CD4-positive, alpha-beta T cell treated with Interleukin-6 at 100 ng/mL for 8 hours (primary cell): ENCODE measurements at regions not wholly inside any gene's neighbourhood (a gene's known extent, or its start where the extent isn't known, plus 50 kb on each side); places are given as distances from the start of the nearest gene placed in this dataset.
"Not testable (repeated sequence)": the region's sequence is repeated elsewhere in the genome, so short reads cannot be mapped to it uniquely, and the experiment has no call there.

Experiments used
- DNase-seq: peaks from one replicate; pipeline ENCODE4 v3.0.0-alpha.2; 2020; ENCODE audit warnings: mixed read lengths, low spot score

DNA sequence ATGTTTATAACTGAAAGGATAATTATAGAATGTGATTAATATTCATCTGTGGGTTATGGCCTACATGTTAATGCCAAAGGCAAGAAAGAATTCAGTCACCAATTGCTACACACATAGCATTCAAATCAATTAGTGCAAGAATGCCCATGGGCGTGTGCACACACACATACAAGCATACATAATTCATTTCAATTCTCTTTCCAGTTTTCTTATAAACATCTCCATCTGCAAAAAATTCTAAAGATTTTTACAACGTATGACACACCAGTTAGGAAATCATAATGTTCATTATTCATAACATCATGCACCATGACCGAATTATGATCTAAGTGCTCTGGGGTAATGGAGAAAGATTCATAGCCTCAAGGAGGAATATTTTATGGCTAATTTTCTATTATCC is 111.0 kb upstream of the ADTRP start:
- no peak for DNase-seq

DNA sequence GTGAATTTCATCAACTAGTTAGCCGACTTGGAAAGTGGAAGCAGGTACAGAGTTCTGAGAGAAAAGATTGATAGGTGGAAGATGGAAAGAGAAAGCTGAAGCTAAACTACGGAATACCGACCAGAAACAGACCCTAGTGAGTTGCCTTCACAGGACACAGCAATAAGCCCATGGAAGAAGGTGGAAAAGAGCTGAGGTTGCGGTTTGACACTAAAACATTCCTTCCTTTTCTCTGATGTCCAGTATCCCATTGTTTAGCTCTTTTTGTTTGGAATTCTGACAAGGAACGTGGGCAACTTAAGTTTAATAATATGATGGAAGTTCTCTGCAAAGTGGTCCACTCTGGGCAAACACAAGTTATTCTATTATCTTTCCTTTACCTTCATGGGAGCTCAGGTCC is 110.1 kb upstream of the ADTRP start:
- DNase-seq = no peak

DNA sequence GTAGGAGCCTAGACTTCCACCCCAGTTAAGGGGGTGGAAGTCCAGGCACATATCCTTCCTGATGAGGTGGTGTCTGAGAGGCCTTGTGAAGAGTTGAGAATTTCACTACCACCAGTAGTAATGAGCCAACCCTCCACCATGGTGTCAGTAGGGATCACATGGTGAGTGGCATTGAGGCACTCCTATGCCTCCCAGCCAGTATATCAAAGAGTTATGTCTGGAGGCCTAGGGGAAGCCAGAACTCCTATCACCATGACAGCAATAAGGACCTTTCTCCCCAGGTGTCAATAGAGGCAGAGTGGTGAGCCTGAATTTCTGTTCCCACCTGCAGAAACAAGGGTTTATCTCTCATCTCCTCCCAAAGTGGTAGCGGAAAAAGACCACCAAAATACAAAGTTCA is 106.6 kb upstream of the ADTRP start:
- no peak for DNase-seq

DNA sequence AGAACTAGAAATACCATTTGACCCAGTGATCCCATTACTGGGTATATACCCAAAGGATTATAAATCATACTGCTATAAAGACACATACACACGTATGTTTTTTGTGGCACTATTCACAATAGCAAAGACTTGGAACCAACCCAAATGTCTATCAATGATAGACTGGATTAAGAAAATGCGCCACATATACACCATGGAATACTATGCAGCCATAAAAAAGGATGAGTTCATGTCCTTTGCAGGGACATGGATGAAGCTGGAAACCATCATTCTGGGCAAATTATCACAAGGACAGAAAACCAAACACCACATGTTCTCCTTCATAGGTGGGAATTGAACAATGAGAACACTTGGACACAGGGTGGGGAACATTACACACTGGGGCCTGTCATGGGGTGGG is 104.9 kb upstream of the ADTRP start:
- not testable (repeated sequence) for DNase-seq

DNA sequence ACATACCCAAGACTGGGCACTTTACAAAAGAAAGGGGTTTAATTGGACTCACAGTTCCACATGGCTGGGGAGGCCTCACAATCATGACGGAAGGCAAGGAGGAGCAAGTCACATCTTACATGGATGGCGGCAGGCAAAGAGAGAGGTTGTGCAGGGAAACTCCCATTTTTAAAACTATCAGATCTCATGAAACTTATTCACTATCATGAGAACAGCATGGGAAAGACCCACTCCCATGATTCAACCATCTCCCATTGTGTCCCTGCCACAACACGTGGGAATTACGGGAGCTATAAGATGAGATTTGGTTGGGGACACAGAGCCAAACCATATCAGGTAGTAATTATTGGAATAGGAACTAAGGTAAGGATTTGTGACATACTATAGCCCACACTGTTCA is 101.6 kb upstream of the ADTRP start:
- DNase-seq = not testable (repeated sequence)

DNA sequence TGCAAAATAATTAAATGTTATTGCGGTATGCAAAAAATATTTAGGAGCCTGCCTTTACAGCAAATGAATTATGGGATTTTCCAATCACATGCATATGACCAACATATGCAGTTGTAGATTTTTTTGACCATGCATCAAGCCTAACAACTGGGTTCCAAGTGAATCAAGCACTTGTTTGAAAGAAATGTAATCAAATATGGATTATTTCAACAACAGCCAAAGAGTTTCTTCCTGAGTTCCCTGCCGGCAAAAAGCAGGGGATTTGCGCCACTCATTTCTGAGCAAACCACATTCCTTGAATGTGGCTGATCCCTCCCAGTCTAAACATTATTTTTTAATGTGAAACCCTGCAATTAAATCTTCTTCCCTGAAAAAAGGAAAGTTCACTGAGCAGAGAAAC is 100.1 kb upstream of the ADTRP start:
- DNase-seq = no peak

DNA sequence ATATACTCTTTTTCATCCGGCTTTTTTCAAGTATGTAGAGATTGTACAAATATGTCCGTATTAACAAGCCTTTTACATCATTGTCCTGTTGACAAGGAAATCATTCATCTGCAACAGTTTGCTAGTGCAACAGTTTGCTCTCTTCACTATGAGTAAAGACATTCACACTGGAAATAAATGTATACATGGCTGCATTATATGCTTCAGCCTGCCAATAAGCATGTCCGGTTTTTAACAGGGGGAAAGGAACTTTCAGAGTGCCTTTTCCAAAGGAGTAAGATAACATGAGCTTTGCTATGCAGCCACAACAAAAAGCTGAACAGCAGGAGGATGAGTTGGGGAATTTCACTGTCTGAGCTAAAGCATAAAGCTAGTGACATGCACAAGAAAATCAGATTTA is 99.4 kb upstream of the ADTRP start:
- no peak for DNase-seq

DNA sequence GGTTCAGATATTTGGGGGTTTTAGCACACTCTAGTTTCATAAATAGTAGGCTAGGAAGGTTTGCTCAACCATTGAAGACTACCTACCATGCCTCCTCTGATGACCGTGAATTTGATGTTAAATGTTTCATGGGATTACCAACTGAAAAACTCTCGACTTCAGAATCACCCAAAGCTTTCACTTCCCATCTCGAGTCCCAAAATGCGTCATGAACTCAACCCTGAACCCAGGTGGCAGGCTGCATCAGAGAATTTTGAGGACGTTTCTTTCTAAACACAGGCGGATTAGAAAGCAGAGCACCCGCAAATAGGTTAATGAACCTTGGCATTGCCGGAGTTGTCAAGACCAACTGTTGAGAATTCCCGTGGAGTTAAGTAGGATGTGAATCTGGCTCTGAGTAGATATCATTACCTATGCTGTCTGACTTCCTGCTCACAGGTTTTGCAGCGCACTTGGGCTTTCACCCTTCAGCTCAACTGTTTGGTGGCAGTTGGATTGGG is 98.4 kb upstream of the ADTRP start:
- DNase-seq = no peak

DNA sequence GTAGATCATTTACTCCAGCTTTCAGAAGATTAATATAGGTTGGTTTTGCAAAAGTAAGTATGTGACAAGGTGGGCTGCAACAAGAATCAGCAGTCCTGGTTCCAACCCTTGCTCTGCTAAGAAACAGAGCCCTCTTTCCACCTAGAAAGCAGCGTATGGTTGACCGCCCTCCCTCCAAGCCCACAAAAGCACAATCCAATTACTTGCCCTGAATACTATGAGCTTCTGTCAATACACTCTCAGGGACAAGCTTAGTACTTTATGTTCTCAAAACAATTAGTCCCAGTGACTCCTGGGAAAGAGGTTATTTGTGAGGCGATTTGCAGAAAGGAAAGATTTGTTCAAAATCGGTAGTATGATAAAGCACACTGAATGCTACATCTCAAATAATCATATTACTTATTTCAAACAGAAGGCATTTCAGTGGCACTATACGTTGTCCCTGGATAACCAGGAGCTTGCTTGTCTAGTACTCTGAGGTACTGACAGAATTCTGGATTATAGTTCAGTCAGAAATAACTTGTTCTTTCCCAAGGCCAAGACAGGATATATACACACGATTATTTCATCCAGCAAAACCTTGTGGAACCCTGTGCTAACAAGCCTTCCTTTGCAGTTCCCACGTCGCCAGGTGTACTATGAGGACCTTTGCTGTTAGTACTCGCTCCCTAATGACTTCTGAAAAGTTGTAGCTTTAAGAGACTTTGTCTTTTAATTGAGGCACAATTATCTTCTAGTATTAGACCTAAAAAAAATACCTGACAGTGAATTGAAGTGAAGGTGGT is 96.9 kb upstream of the ADTRP start:
- DNase-seq = no peak

DNA sequence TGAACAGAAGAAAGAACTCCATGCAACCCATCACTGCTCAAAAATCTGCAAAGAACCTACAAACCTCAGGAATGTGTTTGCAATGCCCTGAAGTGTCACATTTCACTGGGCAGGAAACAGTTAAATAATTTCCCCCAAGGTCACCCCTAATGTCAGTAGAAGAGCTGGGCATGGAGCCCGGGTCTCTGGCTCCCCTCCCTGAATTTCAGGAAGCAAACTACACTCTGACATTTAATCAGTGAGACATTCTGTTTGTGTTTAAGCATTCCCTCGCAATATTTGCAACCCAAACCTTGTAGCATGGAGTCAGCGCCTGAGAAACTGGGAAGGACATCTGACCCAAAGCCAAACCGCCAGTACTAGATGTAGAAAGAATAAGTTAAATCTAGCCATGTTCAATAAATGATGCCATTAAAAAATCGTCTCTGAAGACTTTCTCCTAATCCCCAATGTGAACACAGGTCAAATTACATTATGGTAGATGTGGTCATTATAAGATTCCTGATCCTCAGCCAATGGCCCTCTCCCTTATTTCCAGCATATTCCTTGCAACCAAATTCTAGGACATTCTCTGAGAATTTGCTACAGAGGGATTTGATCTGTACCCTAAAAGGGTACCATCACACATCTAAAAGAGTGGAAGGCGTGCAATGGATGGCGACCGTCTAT is 91.2 kb upstream of the ADTRP start:
- DNase-seq = no peak

DNA sequence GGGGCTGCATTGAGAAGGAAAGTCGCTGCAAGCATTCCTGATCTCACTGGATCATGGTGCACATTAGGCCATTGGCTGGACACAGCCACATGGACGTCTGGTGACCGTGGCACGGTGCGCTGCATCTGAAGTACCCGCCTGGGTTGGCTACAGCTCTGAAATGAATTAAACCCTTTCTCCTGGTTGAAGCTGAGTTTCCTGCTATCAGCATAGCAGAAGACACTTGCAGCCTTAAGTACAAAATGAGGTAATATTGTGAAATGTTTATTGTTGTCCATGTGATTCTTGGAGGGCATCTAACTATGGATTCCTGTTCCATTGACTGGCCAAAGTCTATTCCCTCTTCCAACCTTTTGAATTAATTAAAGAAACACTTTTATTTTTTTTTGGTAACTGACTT is 89.8 kb upstream of the ADTRP start:
- no peak for DNase-seq

DNA sequence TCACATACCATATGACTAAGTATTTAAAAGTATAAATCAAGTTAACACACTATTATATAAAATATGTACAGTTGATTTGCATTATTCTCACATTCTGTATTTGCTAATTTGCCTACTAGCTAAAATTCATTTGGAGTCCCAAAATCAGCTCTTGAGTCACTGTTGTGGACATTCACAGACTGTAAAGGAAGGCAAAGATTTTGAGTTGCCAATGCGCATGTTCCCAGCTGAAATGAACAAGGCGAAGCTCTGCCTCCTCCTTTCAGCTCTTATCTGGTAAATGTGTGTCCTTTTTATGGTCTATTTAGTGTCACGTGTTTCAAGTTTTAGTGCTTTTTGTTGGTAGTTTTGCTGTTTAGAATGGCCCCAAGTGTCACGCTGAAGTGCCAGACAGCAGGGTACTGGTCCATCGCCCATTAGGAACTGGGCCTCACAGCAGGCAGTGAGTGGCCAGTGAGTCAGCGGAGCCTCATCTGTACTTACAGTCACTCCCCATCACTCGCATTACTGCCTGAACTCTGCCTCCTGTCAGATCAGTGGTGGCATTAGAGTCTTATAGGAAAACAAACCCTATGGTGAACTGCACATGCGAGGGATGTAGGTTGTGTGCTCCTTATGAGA is 87.2 kb upstream of the ADTRP start:
- DNase-seq = no peak

DNA sequence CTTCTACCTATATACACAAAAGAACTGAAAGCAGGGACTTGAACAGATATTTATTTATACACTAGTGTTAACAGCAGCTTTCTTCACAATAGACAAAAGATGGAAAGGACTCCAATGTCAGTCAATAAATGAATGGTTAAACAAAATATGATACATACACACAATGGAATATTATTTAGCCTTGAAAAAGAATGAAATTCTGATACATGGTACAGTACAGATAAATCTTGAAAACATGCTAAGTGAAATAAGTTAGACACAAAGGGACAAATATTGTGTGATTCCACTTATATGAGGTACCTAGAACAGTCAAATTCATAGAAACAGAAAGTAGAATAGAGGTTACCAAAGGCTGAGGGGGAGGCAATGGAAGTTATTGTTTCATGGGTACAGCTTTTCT is 79.8 kb upstream of the ADTRP start:
- DNase-seq = no peak

DNA sequence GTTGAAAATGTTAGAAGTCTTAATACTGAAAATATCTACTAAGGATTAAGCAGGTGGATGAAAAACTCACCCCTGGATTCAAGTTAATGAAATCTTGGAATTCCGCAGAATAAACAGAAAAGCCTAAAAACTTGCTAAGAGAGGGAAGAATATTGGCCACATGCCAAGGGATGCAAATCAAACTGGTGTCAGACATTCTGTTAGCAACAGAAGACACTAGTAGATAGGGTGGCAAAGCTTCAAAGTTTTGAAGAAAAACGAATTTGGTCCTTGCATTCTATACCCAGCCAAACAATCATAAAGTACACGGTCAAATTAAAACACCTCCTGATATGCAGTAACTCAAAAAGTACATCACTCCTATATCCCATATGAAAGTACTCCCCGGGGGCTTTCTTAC is 77.1 kb upstream of the ADTRP start:
- DNase-seq = no peak

DNA sequence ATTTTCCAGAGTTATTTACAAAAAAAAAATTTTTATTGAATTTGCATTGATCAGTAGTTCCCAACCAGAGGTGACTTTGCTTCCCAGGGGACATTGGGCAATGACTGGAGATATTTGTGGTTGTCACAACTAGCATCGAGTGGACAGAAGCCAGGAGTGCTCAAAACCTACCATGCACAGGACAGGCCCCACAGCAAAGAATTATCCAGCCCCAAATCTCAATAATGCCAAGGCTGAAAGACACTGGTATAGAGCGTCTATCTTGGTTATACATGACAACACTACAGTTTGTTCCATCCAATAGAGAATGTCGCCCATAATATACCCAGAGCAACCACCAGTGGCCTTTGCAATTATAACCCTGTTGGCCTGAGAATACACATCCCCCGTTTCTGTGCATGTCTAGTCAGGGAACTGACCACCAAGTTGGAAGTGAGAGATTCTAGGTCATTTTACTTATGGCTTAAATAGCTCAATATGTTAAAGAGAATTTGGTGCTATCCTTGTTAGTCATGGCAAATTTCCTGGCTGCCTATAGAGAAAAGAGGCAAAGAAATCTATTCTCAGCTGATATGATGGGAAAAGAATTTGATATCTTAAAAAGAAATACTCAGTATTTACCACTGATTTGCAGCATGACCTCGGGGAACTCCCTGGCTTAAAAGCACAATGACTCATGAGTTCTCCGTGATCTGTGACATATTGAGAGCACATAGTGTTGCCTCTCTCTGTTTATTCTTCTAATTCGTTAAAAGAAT is 76.0 kb upstream of the ADTRP start:
- DNase-seq = no peak

DNA sequence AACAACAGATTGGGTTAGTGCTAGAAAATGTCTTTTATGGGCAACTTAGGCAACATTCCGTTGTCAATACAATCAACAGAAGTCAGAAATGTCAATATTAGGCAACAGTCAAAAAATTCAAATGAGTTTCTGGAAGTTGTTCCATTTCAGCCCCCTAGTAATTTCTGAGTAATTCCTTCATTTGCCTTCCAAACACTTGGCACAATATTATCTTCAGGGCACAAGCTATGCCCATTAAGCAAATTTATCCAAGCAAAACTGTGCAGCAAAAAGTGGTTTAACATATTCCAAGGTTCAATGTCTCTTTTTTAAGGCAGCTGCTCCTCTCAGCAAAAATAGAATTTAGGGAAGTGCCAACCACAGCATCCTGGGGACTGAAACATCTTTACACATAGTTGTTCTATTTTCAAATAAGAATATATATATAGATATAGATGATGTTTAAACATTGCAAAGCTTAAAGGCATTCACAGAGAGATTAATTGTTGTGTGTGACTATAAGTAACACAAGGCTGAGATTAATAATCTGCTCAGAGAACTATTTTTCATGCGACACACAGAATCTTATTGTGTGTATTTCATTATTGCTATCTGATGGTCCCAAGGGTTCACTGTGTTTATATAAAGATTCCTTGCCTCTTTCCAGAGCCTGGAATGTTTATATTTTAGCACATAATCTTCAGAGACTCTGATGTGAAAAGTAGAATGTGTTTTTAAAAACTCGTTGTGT is 75.2 kb upstream of the ADTRP start:
- DNase-seq = no peak

DNA sequence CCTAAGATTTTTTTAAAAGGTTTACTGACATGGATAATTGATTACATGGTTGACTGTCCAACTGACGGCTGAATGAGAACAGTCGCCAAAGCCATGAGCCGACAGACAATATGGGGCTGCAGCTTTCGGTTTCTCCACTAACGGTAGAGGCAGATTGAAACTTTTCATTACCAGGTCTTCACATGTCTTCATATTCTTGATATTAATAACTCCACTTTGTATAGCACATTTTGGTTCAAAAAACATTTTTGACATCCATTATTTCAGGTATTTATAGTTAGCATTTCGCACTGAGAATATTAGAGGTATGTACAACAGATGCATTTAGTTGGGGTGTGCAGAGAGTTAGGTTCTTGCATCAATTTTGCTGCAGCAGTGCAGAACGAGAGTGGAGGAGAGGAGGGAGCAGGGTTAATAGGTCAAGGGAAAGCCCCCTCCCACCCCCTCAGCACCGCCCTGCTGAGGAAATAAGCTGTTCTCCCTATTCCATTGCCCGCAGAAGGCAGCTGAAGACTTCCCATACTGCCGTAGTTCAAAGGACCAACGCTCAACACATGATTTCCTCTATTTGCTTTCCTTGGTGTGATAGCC is 73.6 kb upstream of the ADTRP start:
- DNase-seq = no peak

DNA sequence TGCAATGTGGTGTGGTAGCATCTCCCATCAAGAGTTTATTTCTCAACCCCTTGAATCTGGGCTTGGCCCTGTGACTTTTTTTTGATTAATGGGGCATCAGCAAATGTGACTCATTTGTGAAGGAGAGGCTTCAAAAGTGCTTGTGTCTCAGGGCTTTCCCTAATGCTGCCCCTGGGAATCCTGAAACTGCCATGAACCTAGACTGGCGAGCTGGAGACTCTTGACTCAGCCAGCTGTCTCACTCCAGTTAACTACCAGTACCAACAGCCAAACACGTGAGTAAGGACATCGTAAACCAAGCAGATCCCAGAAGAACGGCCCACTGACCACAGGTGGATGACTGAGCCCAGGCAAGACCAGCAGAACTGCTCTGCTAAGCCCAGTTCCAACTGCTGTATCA is 72.8 kb upstream of the ADTRP start:
- DNase-seq = no peak

DNA sequence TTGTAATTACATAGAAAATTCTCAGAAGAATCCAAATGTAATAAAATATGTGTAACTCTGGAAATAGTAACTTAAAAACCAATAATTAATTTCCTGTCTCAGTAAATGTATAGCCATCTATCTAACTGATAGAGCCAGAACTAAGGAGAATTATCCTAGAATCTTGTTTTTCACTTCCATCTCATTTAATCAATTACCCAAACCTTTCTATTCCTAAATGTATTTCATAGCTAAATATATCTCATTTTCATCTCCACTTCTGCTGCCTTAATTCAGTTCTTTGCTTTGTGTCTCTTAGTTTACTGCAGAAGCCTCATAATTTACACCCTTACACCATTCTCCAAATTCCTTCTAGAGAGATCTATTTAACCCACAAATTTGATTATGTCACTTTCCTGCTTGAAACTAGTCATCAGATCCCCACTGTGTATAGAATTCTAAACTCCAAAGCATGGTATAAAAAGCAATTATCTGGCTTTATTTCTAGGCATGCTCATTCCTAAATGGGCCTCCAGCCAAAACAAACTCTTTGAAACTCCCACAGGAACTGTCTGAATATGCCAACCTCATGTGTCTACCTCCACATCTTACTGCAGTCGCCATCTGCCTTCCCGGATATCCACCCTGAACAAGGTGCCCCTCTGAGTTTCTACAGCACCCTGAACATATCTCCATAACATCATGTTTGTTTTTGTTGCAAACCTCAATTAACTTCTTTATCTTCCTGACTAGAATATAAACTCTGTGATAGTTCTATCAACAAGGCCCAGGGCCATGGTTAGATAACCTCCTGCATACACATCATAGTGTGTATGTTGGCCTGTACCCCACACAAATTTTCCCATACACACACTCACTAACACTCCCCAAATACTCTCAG is 70.5 kb upstream of the ADTRP start:
- no peak for DNase-seq

DNA sequence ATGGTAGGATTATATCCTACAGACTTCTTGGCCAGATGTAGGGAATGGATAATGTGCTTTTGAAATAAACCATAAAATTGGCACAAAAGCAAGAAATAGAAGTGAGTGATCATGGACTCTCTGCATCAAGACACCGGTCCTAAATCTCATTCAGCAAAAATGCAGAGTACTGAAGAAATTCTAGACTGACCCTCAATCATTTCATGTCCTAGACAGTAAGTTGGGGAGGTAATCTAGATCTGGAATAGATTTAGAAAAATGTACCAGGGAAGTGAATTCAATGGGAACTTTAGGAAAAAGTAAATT is 69.7 kb upstream of the ADTRP start:
- no peak for DNase-seq
